ENCODE measurements at regions not wholly inside any gene's neighbourhood (a gene's known extent, or its start where the extent isn't known, plus 50 kb on each side); places are given as distances from the start of the nearest gene placed in this dataset.

DNA sequence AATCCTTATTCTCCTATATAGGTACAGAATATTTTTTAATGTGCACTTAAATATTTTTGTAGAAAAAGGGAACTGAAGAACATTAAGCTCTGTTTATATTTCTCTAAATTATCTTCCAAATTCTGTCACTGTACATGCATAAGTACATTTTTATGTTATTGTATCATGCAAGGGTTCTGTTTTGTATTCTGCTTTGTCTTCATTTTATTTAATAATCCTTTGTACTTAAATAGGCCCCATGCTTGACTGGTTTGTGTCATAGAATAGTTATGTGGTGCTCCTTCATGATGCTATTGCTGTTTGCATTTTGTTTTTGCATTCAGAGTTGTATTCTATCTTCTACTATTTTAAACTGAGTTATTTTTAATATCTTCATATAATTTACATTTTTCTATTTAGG is 111.9 kb upstream of the EDNRA start:
- DNase-seq: no peak

- DNase-seq: no peak
Observed at GRCh38 chr4:147370473-147370872, 110.4 kb upstream of the EDNRA start.

- DNase-seq: no peak
Observed at GRCh38 chr4:147370881-147371280, 110.0 kb upstream of the EDNRA start.

GRCh38 chr4:147371661-147372060 is 109.2 kb upstream of the EDNRA start:
- no peak for DNase-seq

GRCh38 chr4:147378780-147379179 is 102.1 kb upstream of the EDNRA start:
- no peak for DNase-seq

DNA sequence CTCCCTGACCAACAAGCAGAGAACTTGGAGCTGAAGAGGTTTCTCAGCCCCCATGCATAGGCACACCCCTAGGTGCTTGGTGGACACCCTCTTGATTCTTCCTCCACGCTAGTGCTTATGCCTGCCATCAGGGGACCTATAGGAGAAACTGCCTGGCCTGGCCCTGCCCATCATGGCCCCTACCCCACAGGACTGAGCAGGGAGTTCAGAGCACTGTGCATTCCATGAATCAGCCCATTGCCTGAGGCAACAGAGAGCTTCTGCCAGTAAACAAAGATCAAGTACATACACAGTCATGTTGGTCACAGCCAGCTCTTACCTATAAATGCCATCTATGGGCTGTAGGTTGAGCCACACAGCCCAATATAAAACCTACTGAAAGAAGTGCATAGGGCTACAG is 99.1 kb upstream of the EDNRA start:
- no peak for DNase-seq

- no peak for DNase-seq
Observed at GRCh38 chr4:147388018-147388417, 92.9 kb upstream of the EDNRA start.

DNA sequence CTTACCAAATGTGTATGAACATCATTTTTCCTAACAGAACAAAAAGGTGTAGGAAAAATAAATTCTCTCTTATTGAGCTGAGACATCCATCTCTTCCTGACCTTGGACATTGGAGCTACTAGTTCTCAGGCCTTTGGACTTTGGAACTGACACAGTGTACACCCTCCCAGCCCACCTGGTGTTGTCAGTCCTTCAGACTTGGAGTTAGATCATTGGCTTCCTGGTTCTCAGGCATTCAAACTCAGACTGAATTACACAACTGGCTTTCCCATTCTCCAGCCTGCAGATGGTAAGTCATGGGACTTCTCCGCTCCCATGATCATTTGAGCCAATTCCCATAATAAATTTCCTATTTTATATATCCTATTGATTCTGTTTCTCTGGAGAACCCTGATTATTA is 84.8 kb upstream of the EDNRA start:
- DNase-seq: no peak

DNA sequence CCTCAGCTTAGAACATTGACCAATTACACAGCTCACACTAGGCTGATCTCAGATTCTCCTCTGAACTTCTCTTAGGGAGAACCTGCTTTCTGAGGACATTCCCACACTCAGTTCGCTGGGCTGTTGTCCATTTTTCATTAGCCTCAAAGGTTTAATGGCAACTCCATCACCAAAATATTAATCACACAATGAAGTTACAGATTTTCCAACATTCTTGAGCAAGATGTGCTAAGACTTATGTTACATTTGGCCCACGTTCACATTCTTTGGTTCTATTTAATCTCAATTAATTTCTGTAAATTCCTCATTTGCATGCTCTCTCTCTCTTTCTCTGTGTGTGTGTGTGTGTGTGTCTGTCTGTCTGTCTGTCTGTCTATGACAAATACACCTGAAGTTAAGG is 82.3 kb upstream of the EDNRA start:
- no peak for DNase-seq

DNA sequence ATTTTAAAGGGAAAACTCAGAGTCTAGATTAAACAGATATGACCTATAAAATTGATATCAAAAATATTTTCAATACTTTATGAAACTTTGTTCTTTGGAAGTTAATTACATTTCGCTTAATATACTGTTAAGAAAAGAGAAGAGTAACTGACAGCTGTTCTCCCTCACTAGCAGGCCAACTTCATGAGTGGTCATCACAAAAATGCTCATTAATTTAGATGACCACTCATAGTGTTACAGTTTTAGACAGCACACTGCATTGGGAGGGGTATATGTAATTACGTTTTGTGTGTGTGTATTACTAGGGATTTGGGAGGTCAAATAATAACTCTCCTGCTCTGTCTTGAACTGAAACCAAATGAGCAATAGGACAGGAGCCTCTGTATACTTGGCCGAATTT is 80.2 kb upstream of the EDNRA start:
- no peak for DNase-seq

- DNase-seq: no peak
Observed at GRCh38 chr4:147401221-147401620, 79.7 kb upstream of the EDNRA start.

GRCh38 chr4:147407261-147408045 is 73.4 kb upstream of the EDNRA start:
- DNase-seq: no peak

- no peak for DNase-seq
Observed at GRCh38 chr4:147408189-147408588, 72.7 kb upstream of the EDNRA start.

- no peak for DNase-seq
Observed at GRCh38 chr4:147409350-147409749, 71.5 kb upstream of the EDNRA start.

- DNase-seq: no peak
Observed at GRCh38 chr4:147418226-147418625, 62.7 kb upstream of the EDNRA start.

- no peak for DNase-seq
Observed at GRCh38 chr4:147421456-147421855, 59.4 kb upstream of the EDNRA start.

DNA sequence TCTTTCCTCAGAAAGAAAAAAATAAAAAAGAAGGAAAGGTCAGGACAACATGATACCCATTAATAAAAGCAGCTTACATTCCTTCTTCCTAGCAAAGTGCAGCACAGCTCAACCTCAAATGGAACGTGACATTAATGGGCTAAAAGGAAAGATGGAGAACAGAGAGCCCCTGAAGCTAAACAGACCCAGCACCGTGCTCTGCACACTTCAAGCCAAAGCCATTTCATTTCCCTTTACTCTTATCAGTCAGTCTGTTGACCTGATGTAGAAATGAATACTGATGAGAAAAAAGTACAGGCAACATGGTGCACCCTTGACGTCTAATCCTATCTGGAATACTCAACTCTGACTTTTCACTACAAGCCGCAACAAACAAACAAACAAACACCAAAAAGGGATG is 57.7 kb upstream of the EDNRA start:
- DNase-seq: no peak

GRCh38 chr4:147425019-147425418 is 55.9 kb upstream of the EDNRA start:
- DNase-seq: no peak

GRCh38 chr4:147428583-147428982 is 52.3 kb upstream of the EDNRA start:
- DNase-seq: no peak

DNA sequence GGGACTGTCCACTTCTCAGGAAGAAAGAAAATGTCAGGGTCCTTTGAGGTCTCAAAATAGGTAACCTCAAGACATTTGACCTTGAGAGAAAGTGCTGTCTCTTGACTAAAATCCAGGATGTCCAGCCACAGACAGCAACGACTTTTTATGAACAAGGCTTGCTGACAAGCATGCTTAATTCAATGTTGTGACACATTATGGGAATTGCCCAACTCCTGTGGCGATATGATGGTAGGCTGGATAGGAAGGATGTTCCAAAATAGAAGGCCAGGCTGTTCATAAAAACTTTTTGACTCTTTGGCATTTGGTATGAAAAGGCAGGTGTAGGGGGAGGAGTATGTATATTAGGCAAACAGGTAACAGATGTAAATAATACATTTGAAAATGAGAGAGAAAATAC is 50.8 kb upstream of the EDNRA start:
- DNase-seq: no peak

All from right forelimb (tissue), 1 donor.